GM23338 (cell line): ENCODE measurements at regions not wholly inside any gene's neighbourhood (a gene's known extent, or its start where the extent isn't known, plus 50 kb on each side); places are given as distances from the start of the nearest gene placed in this dataset.

ENCODE experiments used
- ATAC-seq: fragments of 200-7000 bp; cut with Tn5 transposase; 3 replicates; pipeline ENCODE4 v1.9.1; 2020
- DNase-seq: peaks from one replicate; pipeline ENCODE4 v3.0.0-alpha.2; 2015; ENCODE audit warnings: low spot score
- H2AFZ ChIP-seq: fragments of 200-600 bp; sonication (generic); 2 replicates; pipeline ENCODE4 v1.8.0; 2016; ENCODE audit warnings: antibody characterized with exemption, mild to moderate bottlenecking, moderate library complexity
- H3F3A ChIP-seq: fragments of 200-600 bp; sonication (generic); replicated peaks from 2 replicates; pipeline ENCODE4 v1.8.0; 2017; ENCODE audit warnings: antibody characterized with exemption, mixed run types, low read depth
- H3K27ac ChIP-seq: fragments of 200-600 bp; sonication (generic); 2 replicates; pipeline ENCODE4 v1.6.1; 2016; ENCODE audit warnings: low read depth
- H3K27me3 ChIP-seq: fragments of 200-600 bp; sonication (generic); 2 replicates; pipeline ENCODE4 v1.8.0; 2016; ENCODE audit warnings: mild to moderate bottlenecking, mixed run types, moderate library complexity; ENCODE audit not compliant: insufficient read depth
- H3K36me3 ChIP-seq: fragments of 200-600 bp; sonication (generic); 2 replicates; pipeline ENCODE4 v1.8.0; 2016; ENCODE audit warnings: mild to moderate bottlenecking; ENCODE audit not compliant: insufficient read depth
- H3K4me1 ChIP-seq: fragments of 200-600 bp; sonication (generic); 2 replicates; pipeline ENCODE4 v1.8.0; 2016; ENCODE audit warnings: mild to moderate bottlenecking, moderate library complexity; ENCODE audit not compliant: insufficient read depth
- H3K4me2 ChIP-seq: fragments of 200-600 bp; sonication (generic); 2 replicates; pipeline ENCODE4 v1.7.1; 2017; ENCODE audit warnings: mixed run types
- H3K4me3 ChIP-seq: fragments of 200-600 bp; sonication (generic); 2 replicates; pipeline ENCODE4 v1.6.1; 2016; ENCODE audit warnings: mixed run types
- H3K79me2 ChIP-seq: fragments of 200-600 bp; sonication (generic); replicated peaks from 2 replicates; pipeline ENCODE4 v1.8.0; 2017; ENCODE audit warnings: mild to moderate bottlenecking; ENCODE audit not compliant: insufficient read depth
- H3K9me2 ChIP-seq: fragments of 200-600 bp; sonication (generic); 2 replicates; pipeline ENCODE4 v1.8.0; 2017; ENCODE audit not compliant: insufficient read depth
- H4K20me1 ChIP-seq: fragments of 200-600 bp; sonication (generic); replicated peaks from 2 replicates; pipeline ENCODE4 v1.8.0; 2017; ENCODE audit warnings: mild to moderate bottlenecking; ENCODE audit not compliant: insufficient read depth
- H3K27ac Mint-ChIP-seq: 2 replicates; pipeline ENCODE4 v1.8.0; 2020; ENCODE audit warnings: inconsistent platforms, mild to moderate bottlenecking, moderate library complexity, mixed read lengths
- H3K27me3 Mint-ChIP-seq: 3 replicates; pipeline ENCODE4 v1.8.0; 2022; ENCODE audit warnings: low read depth, mild to moderate bottlenecking, moderate library complexity, mixed read lengths, inconsistent platforms; ENCODE audit not compliant: insufficient read depth, poor library complexity
- H3K36me3 Mint-ChIP-seq: 3 replicates; pipeline ENCODE4 v1.8.0; 2021; ENCODE audit warnings: low read depth, mild to moderate bottlenecking, inconsistent platforms, moderate library complexity, mixed read lengths
- H3K4me1 Mint-ChIP-seq: 3 replicates; pipeline ENCODE4 v1.8.0; 2020; ENCODE audit warnings: mild to moderate bottlenecking, inconsistent platforms, mixed read lengths
- H3K4me3 Mint-ChIP-seq: 3 replicates; pipeline ENCODE4 v1.8.0; 2021; ENCODE audit warnings: moderate library complexity, mild to moderate bottlenecking, inconsistent platforms, mixed read lengths
- H3K9me3 Mint-ChIP-seq: 3 replicates; pipeline ENCODE4 v1.8.0; 2020; ENCODE audit warnings: moderate library complexity, mild to moderate bottlenecking, inconsistent platforms, mixed read lengths
- CREB1 ChIP-seq: fragments of 250-450 bp; sonication (Bioruptor Pico); IDR thresholded peaks from 2 replicates; pipeline ENCODE4 v1.5.0; 2020; ENCODE audit warnings: low read depth, mild to moderate bottlenecking, moderate library complexity
- EZH2 ChIP-seq: fragments of 200-600 bp; sonication (generic); IDR thresholded peaks from one replicate; pipeline ENCODE4 v1.8.0; 2017; ENCODE audit warnings: antibody characterized with exemption, mild to moderate bottlenecking, low read depth; ENCODE audit not compliant: unreplicated experiment
- EZH2phosphoT487 ChIP-seq: fragments of 200-600 bp; sonication (generic); IDR thresholded peaks from one replicate; pipeline ENCODE4 v1.8.1; 2018; ENCODE audit warnings: antibody characterized with exemption; ENCODE audit not compliant: unreplicated experiment
- JUNB ChIP-seq: IDR thresholded peaks from one replicate; pipeline ENCODE4 v1.6.1; 2016; ENCODE audit warnings: antibody characterized with exemption; ENCODE audit not compliant: unreplicated experiment
- NANOG ChIP-seq: IDR thresholded peaks from 2 replicates; pipeline ENCODE4 v1.6.1; 2016; ENCODE audit warnings: antibody characterized with exemption, borderline replicate concordance
- POLR2AphosphoS5 ChIP-seq: IDR thresholded peaks from 2 replicates; pipeline ENCODE4 v1.6.1; 2016; ENCODE audit warnings: antibody characterized with exemption, low read depth
- REST ChIP-seq: IDR thresholded peaks from one replicate; pipeline ENCODE4 v1.6.1; 2018; ENCODE audit warnings: antibody characterized with exemption; ENCODE audit not compliant: unreplicated experiment
- STAT1 ChIP-seq: IDR thresholded peaks from one replicate; pipeline ENCODE4 v1.6.1; 2016; ENCODE audit warnings: antibody characterized with exemption; ENCODE audit not compliant: unreplicated experiment
- ZNF114 ChIP-seq: fragments of 250-450 bp; sonication (Bioruptor Pico); IDR thresholded peaks from 2 replicates; pipeline ENCODE4 v1.5.0; 2020; ENCODE audit warnings: mild to moderate bottlenecking, moderate library complexity
- ZNF331 ChIP-seq: fragments of 250-450 bp; sonication (Bioruptor Pico); IDR thresholded peaks from 2 replicates; pipeline ENCODE4 v1.5.0; 2020; ENCODE audit warnings: low read depth, mild to moderate bottlenecking, moderate library complexity
- ZNF462 ChIP-seq: fragments of 250-450 bp; sonication (Bioruptor Pico); IDR thresholded peaks from 2 replicates; pipeline ENCODE4 v1.5.0; 2020; ENCODE audit warnings: mild to moderate bottlenecking, moderate library complexity
- TF ChIP-seq, protein P1 (sequence below), 2 experiments: fragments of 200-600 bp in 1 of 2; sonication (generic) in 1 of 2; conservative IDR thresholded peaks; 2 replicates each; pipeline versions ENCODE4 v1.5.1 to v1.6.1; 2016 to 2017; ENCODE audit warnings: antibody characterized with exemption in 2 of 2, low read depth in 2 of 2, mild to moderate bottlenecking in 2 of 2, moderate library complexity in 1 of 2
- TF ChIP-seq, protein P2 (sequence below): IDR thresholded peaks from 2 replicates; pipeline ENCODE4 v1.6.1; 2016; ENCODE audit warnings: antibody characterized with exemption

DNA sequence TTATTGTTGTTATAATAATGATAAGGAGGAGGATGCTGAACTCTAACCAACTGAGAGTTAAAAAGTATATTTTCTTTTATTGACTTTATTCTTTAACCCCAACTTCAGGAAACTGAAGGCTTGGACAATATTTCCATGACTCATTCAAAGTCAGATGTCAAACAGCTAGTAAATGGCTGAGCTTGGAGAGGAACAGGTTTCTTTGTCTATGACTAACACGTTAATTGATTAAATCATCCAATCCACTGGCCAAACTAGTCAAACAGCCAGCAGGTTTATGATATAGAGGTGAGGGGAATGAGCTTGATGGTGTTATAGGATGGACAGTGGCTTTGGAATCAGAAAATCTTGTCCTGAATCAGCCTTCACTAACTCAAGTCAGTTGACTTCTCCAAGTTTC, 119.1 kb upstream of the WDR11 start:
- Histone ChIP-seq H3K79me2 (no peaks in the 10 kb centered on the region), H3F3A (peaks cover 2% of the 10 kb centered on the region; the same call in 1 of the 2 replicates), H2AFZ (no peak overlapping the region), H4K20me1 (no peaks in the 10 kb centered on the region), H3K4me3 (no peak overlapping the region), H3K4me2 (no peak overlapping the region), H3K27me3 (no peaks in the 10 kb centered on the region), H3K36me3 (no peaks in the 10 kb centered on the region), H3K9me2 (peaks cover 4% of the 10 kb centered on the region; the same call in 1 of the 2 replicates), H3K27ac (no peak overlapping the region), H3K4me1 (no peaks in the 10 kb centered on the region)
- H3K36me3 Mint-ChIP-seq, result no peaks in the 10 kb centered on the region
- DNase-seq (no peak), ATAC-seq (no peak)
- TF ChIP-seq, protein P1, sequence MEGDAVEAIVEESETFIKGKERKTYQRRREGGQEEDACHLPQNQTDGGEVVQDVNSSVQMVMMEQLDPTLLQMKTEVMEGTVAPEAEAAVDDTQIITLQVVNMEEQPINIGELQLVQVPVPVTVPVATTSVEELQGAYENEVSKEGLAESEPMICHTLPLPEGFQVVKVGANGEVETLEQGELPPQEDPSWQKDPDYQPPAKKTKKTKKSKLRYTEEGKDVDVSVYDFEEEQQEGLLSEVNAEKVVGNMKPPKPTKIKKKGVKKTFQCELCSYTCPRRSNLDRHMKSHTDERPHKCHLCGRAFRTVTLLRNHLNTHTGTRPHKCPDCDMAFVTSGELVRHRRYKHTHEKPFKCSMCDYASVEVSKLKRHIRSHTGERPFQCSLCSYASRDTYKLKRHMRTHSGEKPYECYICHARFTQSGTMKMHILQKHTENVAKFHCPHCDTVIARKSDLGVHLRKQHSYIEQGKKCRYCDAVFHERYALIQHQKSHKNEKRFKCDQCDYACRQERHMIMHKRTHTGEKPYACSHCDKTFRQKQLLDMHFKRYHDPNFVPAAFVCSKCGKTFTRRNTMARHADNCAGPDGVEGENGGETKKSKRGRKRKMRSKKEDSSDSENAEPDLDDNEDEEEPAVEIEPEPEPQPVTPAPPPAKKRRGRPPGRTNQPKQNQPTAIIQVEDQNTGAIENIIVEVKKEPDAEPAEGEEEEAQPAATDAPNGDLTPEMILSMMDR (conservative IDR thresholded peaks at IDR 0.05; ENCODE audit: low read depth in 2 of 2), result no peak
- TF ChIP-seq NANOG (no peak), ZNF114 (no peak), EZH2phosphoT487 (no peak), STAT1 (no peak), JUNB (no peak), POLR2AphosphoS5 (no peak), ZNF462 (CRISPR knock-in tag) (no peak), REST (no peak), ZNF331 (CRISPR knock-in tag) (no peak), CREB1 (no peak), EZH2 (no peak)
- TF ChIP-seq, protein P2, sequence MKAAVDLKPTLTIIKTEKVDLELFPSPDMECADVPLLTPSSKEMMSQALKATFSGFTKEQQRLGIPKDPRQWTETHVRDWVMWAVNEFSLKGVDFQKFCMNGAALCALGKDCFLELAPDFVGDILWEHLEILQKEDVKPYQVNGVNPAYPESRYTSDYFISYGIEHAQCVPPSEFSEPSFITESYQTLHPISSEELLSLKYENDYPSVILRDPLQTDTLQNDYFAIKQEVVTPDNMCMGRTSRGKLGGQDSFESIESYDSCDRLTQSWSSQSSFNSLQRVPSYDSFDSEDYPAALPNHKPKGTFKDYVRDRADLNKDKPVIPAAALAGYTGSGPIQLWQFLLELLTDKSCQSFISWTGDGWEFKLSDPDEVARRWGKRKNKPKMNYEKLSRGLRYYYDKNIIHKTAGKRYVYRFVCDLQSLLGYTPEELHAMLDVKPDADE, result no peak
- H3K9me3 Mint-ChIP-seq, result no peaks in the 10 kb centered on the region; the same call in 2 of the 3 replicates
- H3K4me3 Mint-ChIP-seq, result no peak overlapping the region
- H3K27ac Mint-ChIP-seq, result no peak overlapping the region
- no peaks in the 10 kb centered on the region for H3K4me1 Mint-ChIP-seq
- no peaks in the 10 kb centered on the region for H3K27me3 Mint-ChIP-seq
